ENCODE measurements at regions not wholly inside any gene's neighbourhood (a gene's known extent, or its start where the extent isn't known, plus 50 kb on each side); places are given as distances from the start of the nearest gene placed in this dataset.
A peak's percentile ranks its signal among the peaks of the same experiment; 100 is the strongest.

- ChIA-PET POLR2A (ENCODE audit: low non-redundant PET) (no interaction called here), CTCF (no interaction called here)
- Histone ChIP-seq H3K27me3 (replicated peaks; ENCODE audit: insufficient read depth, low read depth, low read length, poor library complexity) (no peaks in the 10 kb centered on the region), H3K36me3 (ENCODE audit: insufficient read depth, low read length, poor library complexity, severe bottlenecking) (no peaks in the 10 kb centered on the region), H3K4me1 (ENCODE audit: insufficient read depth, low read length, poor library complexity, severe bottlenecking) (no peaks in the 10 kb centered on the region), H3K9me3 (ENCODE audit: low read depth, low read length, poor library complexity, severe bottlenecking) (peaks cover 8% of the 10 kb centered on the region), H3K27ac (ENCODE audit: low read depth, low read length, poor library complexity, severe bottlenecking) (no peak overlapping the region), H3K4me3 (ENCODE audit: low read depth, low read length, poor library complexity, severe bottlenecking) (no peak overlapping the region)
- no TSS peak for BruUV-seq (replicated peaks)
- DNase-seq (ENCODE audit: low spot score) = no peak
- TF ChIP-seq CTCF (conservative IDR thresholded peaks at IDR 0.05; ENCODE audit: low read depth, low read length) = no peak
- no peak for TF ChIP-seq EZH2 (IDR thresholded peaks at IDR 0.05; ENCODE audit: borderline replicate concordance, low read depth, low read length, poor library complexity, severe bottlenecking)
- intact Hi-C loops (cut with micrococcal nuclease; ENCODE audit: unreplicated experiment) = no loop called here
These were observed 916.6 kb downstream of the IPMK start for GRCh38 chr10:57351076-57351475.

GRCh38 chr10:57341294-57341693, 926.4 kb downstream of the IPMK start:
- intact Hi-C loops (cut with micrococcal nuclease; ENCODE audit: unreplicated experiment) = no loop called here
- ChIA-PET CTCF (no interaction called here), POLR2A (ENCODE audit: low non-redundant PET) (no interaction called here)
- no peaks in the 10 kb centered on the region for H3K4me1 ChIP-seq (ENCODE audit: insufficient read depth, low read length, poor library complexity, severe bottlenecking)
- H3K27me3 ChIP-seq (replicated peaks; ENCODE audit: insufficient read depth, low read depth, low read length, poor library complexity) = no peaks in the 10 kb centered on the region
- no peak overlapping the region for H3K4me3 ChIP-seq (ENCODE audit: low read depth, low read length, poor library complexity, severe bottlenecking)
- no peaks in the 10 kb centered on the region for H3K36me3 ChIP-seq (ENCODE audit: insufficient read depth, low read length, poor library complexity, severe bottlenecking)
- DNase-seq (ENCODE audit: low spot score) = no peak
- BruUV-seq (replicated peaks) = no TSS peak
- H3K27ac ChIP-seq (ENCODE audit: low read depth, low read length, poor library complexity, severe bottlenecking) = no peak overlapping the region
- peaks cover 17% of the 10 kb centered on the region for H3K9me3 ChIP-seq (ENCODE audit: low read depth, low read length, poor library complexity, severe bottlenecking)
- no peak for TF ChIP-seq CTCF (conservative IDR thresholded peaks at IDR 0.05; ENCODE audit: low read depth, low read length)
- no peak for TF ChIP-seq EZH2 (IDR thresholded peaks at IDR 0.05; ENCODE audit: borderline replicate concordance, low read depth, low read length, poor library complexity, severe bottlenecking)

GRCh38 chr10:57338823-57339558, 928.7 kb downstream of the IPMK start:
- no TSS peak for BruUV-seq (replicated peaks)
- DNase-seq (ENCODE audit: low spot score) = peak; percentile 55
- Histone ChIP-seq H3K27me3 (replicated peaks; ENCODE audit: insufficient read depth, low read depth, low read length, poor library complexity) (no peaks in the 10 kb centered on the region), H3K27ac (ENCODE audit: low read depth, low read length, poor library complexity, severe bottlenecking) (no peak overlapping the region), H3K9me3 (ENCODE audit: low read depth, low read length, poor library complexity, severe bottlenecking) (peaks cover 12% of the 10 kb centered on the region), H3K4me1 (ENCODE audit: insufficient read depth, low read length, poor library complexity, severe bottlenecking) (no peaks in the 10 kb centered on the region), H3K36me3 (ENCODE audit: insufficient read depth, low read length, poor library complexity, severe bottlenecking) (no peaks in the 10 kb centered on the region), H3K4me3 (ENCODE audit: low read depth, low read length, poor library complexity, severe bottlenecking) (no peak overlapping the region)
- intact Hi-C loops (cut with micrococcal nuclease; ENCODE audit: unreplicated experiment) = loop anchor here (2.0 kb wide), 3 partner anchors 318 to 814 kb away; no protein-coding TSS in a partner anchor
- ChIA-PET CTCF (no interaction called here), POLR2A (ENCODE audit: low non-redundant PET) (no interaction called here)
- TF ChIP-seq CTCF (conservative IDR thresholded peaks at IDR 0.05; ENCODE audit: low read depth, low read length) (peak; percentile 68), EZH2 (IDR thresholded peaks at IDR 0.05; ENCODE audit: borderline replicate concordance, low read depth, low read length, poor library complexity, severe bottlenecking) (no peak)
